ENCODE measurements at regions not wholly inside any gene's neighbourhood (a gene's known extent, or its start where the extent isn't known, plus 50 kb on each side); places are given as distances from the start of the nearest gene placed in this dataset.
"Not testable (repeated sequence)": the region's sequence is repeated elsewhere in the genome, so short reads cannot be mapped to it uniquely, and the experiment has no call there.

GRCh38 chr14:24744641-24745040 is 110.7 kb upstream of the GZMB start:
- no peak for DNase-seq

GRCh38 chr14:24741871-24742270 is 107.9 kb upstream of the GZMB start:
- no peak for DNase-seq

- no peak for DNase-seq
Measured at GRCh38 chr14:24735984-24736630, 102.1 kb upstream of the GZMB start.

- DNase-seq, result peak; percentile 69
Measured at GRCh38 chr14:24734917-24735500, 101.0 kb upstream of the GZMB start.

GRCh38 chr14:24726480-24726879 is 92.5 kb upstream of the GZMB start:
- no peak for DNase-seq

- no peak for DNase-seq
Measured at GRCh38 chr14:24725311-24725710, 91.3 kb upstream of the GZMB start.

- no peak for DNase-seq
Measured at GRCh38 chr14:24721775-24722174, 87.8 kb upstream of the GZMB start.

- DNase-seq, result no peak
Measured at GRCh38 chr14:24715239-24715638, 81.2 kb upstream of the GZMB start.

- no peak for DNase-seq
Measured at GRCh38 chr14:24713404-24713803, 79.4 kb upstream of the GZMB start.

GRCh38 chr14:24712909-24713308 is 78.9 kb upstream of the GZMB start:
- no peak for DNase-seq

- no peak for DNase-seq
Measured at GRCh38 chr14:24712374-24712773, 78.4 kb upstream of the GZMB start.

GRCh38 chr14:24710403-24711112 is 76.6 kb upstream of the GZMB start:
- peak; percentile 76 for DNase-seq

- no peak for DNase-seq
Measured at GRCh38 chr14:24708684-24709083, 74.7 kb upstream of the GZMB start.

- no peak for DNase-seq
Measured at GRCh38 chr14:24706351-24706750, 72.4 kb upstream of the GZMB start.

- DNase-seq, result no peak
Measured at GRCh38 chr14:24705840-24706239, 71.8 kb upstream of the GZMB start.

- no peak for DNase-seq
Measured at GRCh38 chr14:24701062-24701461, 67.1 kb upstream of the GZMB start.

- no peak for DNase-seq
Measured at GRCh38 chr14:24700511-24700910, 66.5 kb upstream of the GZMB start.

- DNase-seq, result no peak
Measured at GRCh38 chr14:24699052-24699451, 65.1 kb upstream of the GZMB start.

- DNase-seq, result not testable (repeated sequence)
Measured at GRCh38 chr14:24696280-24696920, 62.4 kb upstream of the GZMB start.

GRCh38 chr14:24695265-24696241 is 61.6 kb upstream of the GZMB start:
- peak; percentile 26 for DNase-seq

GRCh38 chr14:24694680-24695079 is 60.7 kb upstream of the GZMB start:
- DNase-seq, result no peak

GRCh38 chr14:24693983-24694382 is 60.0 kb upstream of the GZMB start:
- no peak for DNase-seq
